A673 (cell line): ENCODE measurements at regions not wholly inside any gene's neighbourhood (a gene's known extent, or its start where the extent isn't known, plus 50 kb on each side); places are given as distances from the start of the nearest gene placed in this dataset.

Experiments used
- CTCF ChIP-seq: fragments of 300-800, 200-600 bp; sonication (generic); conservative IDR thresholded peaks from 2 replicates; pipeline ENCODE4 v1.5.1; 2017; ENCODE audit warnings: low read depth, mild to moderate bottlenecking, antibody characterized with exemption, low read length, moderate library complexity, mixed read lengths
- EZH2 ChIP-seq: fragments of 200-600 bp; sonication (generic); IDR thresholded peaks from 2 replicates; pipeline ENCODE4 v1.6.1; 2017; ENCODE audit warnings: borderline replicate concordance, low read depth, mild to moderate bottlenecking, mixed read lengths, antibody characterized with exemption, low read length; ENCODE audit not compliant: poor library complexity, severe bottlenecking

- TF ChIP-seq CTCF (no peak), EZH2 (no peak)
These were observed 126.0 kb downstream of the GLI2 start for GRCh38 chr2:120861576-120862191.
